H1 (cell line): ENCODE measurements at regions not wholly inside any gene's neighbourhood (a gene's known extent, or its start where the extent isn't known, plus 50 kb on each side); places are given as distances from the start of the nearest gene placed in this dataset.

Experiments used
- RAD21 ChIP-seq, 2 experiments: IDR thresholded peaks in 1 of 2; conservative IDR thresholded peaks in 1 of 2; 2 replicates each; pipeline ENCODE4 v1.6.1; 2011; ENCODE audit warnings: low read depth in 2 of 2, low read length in 2 of 2, improper control_type of control experiment in 1 of 2, inconsistent platforms in 1 of 2, mild to moderate bottlenecking in 1 of 2, moderate library complexity in 1 of 2
- SUZ12 ChIP-seq: fragments of 200-600 bp; sonication (generic); IDR thresholded peaks from 2 replicates; pipeline ENCODE4 v1.6.1; 2012; ENCODE audit warnings: mild to moderate bottlenecking, inconsistent platforms, low read length, moderate library complexity, mixed read lengths

DNA sequence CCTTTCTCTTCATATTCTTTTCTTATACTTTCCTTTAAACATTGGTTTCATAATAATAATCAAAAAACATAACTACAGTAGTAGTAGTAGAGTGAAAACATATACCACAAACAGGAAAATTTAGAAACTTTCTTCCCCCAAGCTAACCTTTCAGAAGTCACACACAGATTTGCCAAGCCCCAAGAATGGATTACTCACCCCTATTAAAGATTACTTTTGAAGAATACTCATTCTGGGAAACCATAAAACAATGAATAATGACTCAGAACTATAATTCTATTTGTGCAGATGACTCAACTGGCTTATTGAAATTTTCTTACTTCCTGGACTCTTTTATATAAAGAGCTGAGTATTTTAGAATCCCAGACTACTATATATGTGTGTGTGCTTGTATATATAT is 119.4 kb upstream of the GJE1 start (continued):
- TF ChIP-seq RAD21 (IDR thresholded peaks at IDR 0.05 in 1 of 2, conservative IDR thresholded peaks at IDR 0.05 in 1 of 2; ENCODE audit: low read depth in 2 of 2, low read length in 2 of 2) (no peak), SUZ12 (no peak)
